ENCODE measurements at regions not wholly inside any gene's neighbourhood (a gene's known extent, or its start where the extent isn't known, plus 50 kb on each side); places are given as distances from the start of the nearest gene placed in this dataset.

- ChIA-PET POLR2A (no interaction called here), CTCF (no interaction called here), SMC1A (ENCODE audit: uncharacterized antibody, unreplicated experiment) (no interaction called here), RAD21 (ENCODE audit: unreplicated experiment) (no interaction called here)
- no peaks in the 10 kb centered on the region for H4K20me1 ChIP-seq (ENCODE audit: control insufficient read depth, insufficient read depth)
- H3K27me3 ChIP-seq (replicated peaks in 1 of 2; ENCODE audit: control insufficient read depth in 2 of 2, insufficient read depth in 2 of 2, low read length in 1 of 2), result no peaks in the 10 kb centered on the region
- H3K36me3 ChIP-seq (ENCODE audit: control insufficient read depth in 2 of 2, insufficient read depth in 2 of 2, low read length in 1 of 2), result no peaks in the 10 kb centered on the region; a peak in 1 of 4 replicates
- no peak overlapping the region for H3K4me2 ChIP-seq (ENCODE audit: control insufficient read depth, insufficient read depth)
- no peak for FAIRE-seq
- H3K79me2 ChIP-seq (ENCODE audit: control insufficient read depth, insufficient read depth, low read length), result no peaks in the 10 kb centered on the region
- no peak overlapping the region for H3K4me3 ChIP-seq
- H3K9me3 ChIP-seq (replicated peaks; ENCODE audit: control insufficient read depth, insufficient read depth, low read length), result peaks cover 2% of the 10 kb centered on the region; the same call in 1 of the 3 replicates
- 22% methylated on average over 4 of the region's 4 CpGs for WGBS (ENCODE audit: insufficient coverage, insufficient replicate concordance, low lambda C conversion rate, missing lambda C conversion rate)
- no peak overlapping the region for H3K27ac ChIP-seq (ENCODE audit: control insufficient read depth, insufficient read depth)
- intact Hi-C loops (cut with micrococcal nuclease; ENCODE audit: unreplicated experiment), result no loop called here
- H3K9ac ChIP-seq (ENCODE audit: control insufficient read depth, insufficient read depth, low read length), result no peak overlapping the region
- no peak overlapping the region for H2AFZ ChIP-seq (ENCODE audit: control insufficient read depth, low read depth, low read length)
- H3K4me1 ChIP-seq (ENCODE audit: control insufficient read depth, insufficient read depth, low read length), result no peaks in the 10 kb centered on the region
- no peak for DNase-seq (ENCODE audit: low read depth, low spot score)
- TF ChIP-seq CHD1 (IDR thresholded peaks at IDR 0.05; ENCODE audit: low read depth, low read length) (no peak), BCLAF1 (IDR thresholded peaks at IDR 0.05) (no peak), MXI1 (IDR thresholded peaks at IDR 0.05; ENCODE audit: low read depth, low read length) (no peak), ZNF687 (IDR thresholded peaks at IDR 0.05) (no peak), SMAD1 (IDR thresholded peaks at IDR 0.05; ENCODE audit: low read depth, partially characterized antibody) (no peak), SMAD5 (IDR thresholded peaks at IDR 0.05; ENCODE audit: low read depth) (no peak), TAF1 (IDR thresholded peaks at IDR 0.05; ENCODE audit: borderline replicate concordance, low read depth, low read length) (no peak), SKIL (IDR thresholded peaks at IDR 0.05; ENCODE audit: low read depth, poor library complexity, severe bottlenecking) (no peak), ZNF24 (IDR thresholded peaks at IDR 0.05) (no peak), HDGF (IDR thresholded peaks at IDR 0.05) (no peak)
- no TSS peak for BruUV-seq (replicated peaks)
- in situ Hi-C loops (cut with MboI), result no loop called here
- ATAC-seq, result no peak
These were observed 116.8 kb upstream of the NECTIN1 start for GRCh38 chr11:119845756-119846155.
